GM12874 (cell line): ENCODE measurements at regions not wholly inside any gene's neighbourhood (a gene's known extent, or its start where the extent isn't known, plus 50 kb on each side); places are given as distances from the start of the nearest gene placed in this dataset.

Source experiments
- CTCF ChIP-seq: IDR thresholded peaks from 2 replicates; pipeline ENCODE4 v1.5.1; 2011; ENCODE audit warnings: low read depth, mild to moderate bottlenecking, control low read depth, low read length, moderate library complexity; ENCODE audit not compliant: insufficient read depth

- TF ChIP-seq CTCF: no peak
These were observed 542.3 kb downstream of the NXPH1 start for GRCh38 chr7:8975681-8976080.

- no peak for TF ChIP-seq CTCF
These were observed 549.1 kb downstream of the NXPH1 start for GRCh38 chr7:8982338-8982992.

- TF ChIP-seq CTCF: no peak
These were observed 551.8 kb downstream of the NXPH1 start for GRCh38 chr7:8985255-8985654.

- TF ChIP-seq CTCF: no peak
These were observed 554.9 kb downstream of the NXPH1 start for GRCh38 chr7:8988267-8988666.

GRCh38 chr7:8991159-8991558, 557.8 kb downstream of the NXPH1 start:
- no peak for TF ChIP-seq CTCF

- no peak for TF ChIP-seq CTCF
These were observed 565.4 kb downstream of the NXPH1 start for GRCh38 chr7:8998762-8999161.

GRCh38 chr7:9013940-9014339, 580.5 kb downstream of the NXPH1 start:
- no peak for TF ChIP-seq CTCF
